ENCODE measurements at regions not wholly inside any gene's neighbourhood (a gene's known extent, or its start where the extent isn't known, plus 50 kb on each side); places are given as distances from the start of the nearest gene placed in this dataset.

DNA sequence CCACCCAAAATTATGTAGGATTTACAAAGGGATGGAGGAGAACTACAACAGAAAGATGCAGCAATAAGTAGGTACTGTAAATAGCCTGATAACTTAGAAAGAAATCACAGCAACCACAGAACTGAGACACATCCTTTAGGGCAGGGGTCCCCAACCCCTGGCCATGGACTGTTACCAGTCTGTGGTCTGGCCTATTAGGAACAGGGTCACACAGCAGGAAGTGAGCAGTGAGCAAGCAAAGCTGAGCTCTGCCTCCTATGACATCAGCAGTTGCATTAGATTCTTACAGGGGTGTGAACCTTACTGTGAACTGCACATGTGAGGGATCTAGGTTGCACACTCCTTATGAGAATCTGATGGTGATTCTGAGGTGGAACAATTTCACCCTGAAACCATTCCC lies 997.6 kb downstream of the DIAPH3 start:
- Histone ChIP-seq H3K36me3 (ENCODE audit: control insufficient read depth in 4 of 4, insufficient read depth in 3 of 4, low read depth in 1 of 4, low read length in 3 of 4) (no peaks in the 10 kb centered on the region), H3K9me3 (ENCODE audit: control insufficient read depth in 4 of 4, low read length in 3 of 4) (no peaks in the 10 kb centered on the region), H3K4me3 (ENCODE audit: low read depth in 1 of 3, low read length in 3 of 3) (no peak overlapping the region), H3K27me3 (ENCODE audit: control insufficient read depth in 4 of 4, insufficient read depth in 4 of 4, low read length in 3 of 4) (peaks cover 0 to 2% (median 0%) of the 10 kb centered on the region in 4 donors), H3K4me1 (ENCODE audit: control insufficient read depth in 4 of 4, insufficient read depth in 4 of 4, low read length in 3 of 4) (no peaks in the 10 kb centered on the region), H3K9ac (ENCODE audit: low read depth in 1 of 2, low read length in 2 of 2) (no peak overlapping the region), H3K27ac (ENCODE audit: low read depth in 1 of 2, low read length in 2 of 2) (no peak overlapping the region)
- TF ChIP-seq TAF1 (conservative IDR thresholded peaks at IDR 0.05) (no peak), RAD21 (IDR thresholded peaks at IDR 0.05) (no peak), FOXA1 (IDR thresholded peaks at IDR 0.05) (no peak), SP1 (IDR thresholded peaks at IDR 0.05) (no peak), RXRA (IDR thresholded peaks at IDR 0.05) (no peak), JUND (IDR thresholded peaks at IDR 0.05) (no peak), EGR1 (IDR thresholded peaks at IDR 0.05; ENCODE audit: low read depth in 2 of 2) (no peak), YY1 (IDR thresholded peaks at IDR 0.05) (no peak), HNF4G (IDR thresholded peaks at IDR 0.05) (no peak), FOXA2 (IDR thresholded peaks at IDR 0.05) (no peak)
- TF ChIP-seq, protein P1, sequence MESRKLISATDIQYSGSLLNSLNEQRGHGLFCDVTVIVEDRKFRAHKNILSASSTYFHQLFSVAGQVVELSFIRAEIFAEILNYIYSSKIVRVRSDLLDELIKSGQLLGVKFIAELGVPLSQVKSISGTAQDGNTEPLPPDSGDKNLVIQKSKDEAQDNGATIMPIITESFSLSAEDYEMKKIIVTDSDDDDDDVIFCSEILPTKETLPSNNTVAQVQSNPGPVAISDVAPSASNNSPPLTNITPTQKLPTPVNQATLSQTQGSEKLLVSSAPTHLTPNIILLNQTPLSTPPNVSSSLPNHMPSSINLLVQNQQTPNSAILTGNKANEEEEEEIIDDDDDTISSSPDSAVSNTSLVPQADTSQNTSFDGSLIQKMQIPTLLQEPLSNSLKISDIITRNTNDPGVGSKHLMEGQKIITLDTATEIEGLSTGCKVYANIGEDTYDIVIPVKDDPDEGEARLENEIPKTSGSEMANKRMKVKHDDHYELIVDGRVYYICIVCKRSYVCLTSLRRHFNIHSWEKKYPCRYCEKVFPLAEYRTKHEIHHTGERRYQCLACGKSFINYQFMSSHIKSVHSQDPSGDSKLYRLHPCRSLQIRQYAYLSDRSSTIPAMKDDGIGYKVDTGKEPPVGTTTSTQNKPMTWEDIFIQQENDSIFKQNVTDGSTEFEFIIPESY (IDR thresholded peaks at IDR 0.05), result no peak
- TF ChIP-seq, protein P2, sequence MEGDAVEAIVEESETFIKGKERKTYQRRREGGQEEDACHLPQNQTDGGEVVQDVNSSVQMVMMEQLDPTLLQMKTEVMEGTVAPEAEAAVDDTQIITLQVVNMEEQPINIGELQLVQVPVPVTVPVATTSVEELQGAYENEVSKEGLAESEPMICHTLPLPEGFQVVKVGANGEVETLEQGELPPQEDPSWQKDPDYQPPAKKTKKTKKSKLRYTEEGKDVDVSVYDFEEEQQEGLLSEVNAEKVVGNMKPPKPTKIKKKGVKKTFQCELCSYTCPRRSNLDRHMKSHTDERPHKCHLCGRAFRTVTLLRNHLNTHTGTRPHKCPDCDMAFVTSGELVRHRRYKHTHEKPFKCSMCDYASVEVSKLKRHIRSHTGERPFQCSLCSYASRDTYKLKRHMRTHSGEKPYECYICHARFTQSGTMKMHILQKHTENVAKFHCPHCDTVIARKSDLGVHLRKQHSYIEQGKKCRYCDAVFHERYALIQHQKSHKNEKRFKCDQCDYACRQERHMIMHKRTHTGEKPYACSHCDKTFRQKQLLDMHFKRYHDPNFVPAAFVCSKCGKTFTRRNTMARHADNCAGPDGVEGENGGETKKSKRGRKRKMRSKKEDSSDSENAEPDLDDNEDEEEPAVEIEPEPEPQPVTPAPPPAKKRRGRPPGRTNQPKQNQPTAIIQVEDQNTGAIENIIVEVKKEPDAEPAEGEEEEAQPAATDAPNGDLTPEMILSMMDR (IDR thresholded peaks at IDR 0.05; ENCODE audit: low read depth, low read length, missing input control), result no peak
- TF ChIP-seq, protein P3, sequence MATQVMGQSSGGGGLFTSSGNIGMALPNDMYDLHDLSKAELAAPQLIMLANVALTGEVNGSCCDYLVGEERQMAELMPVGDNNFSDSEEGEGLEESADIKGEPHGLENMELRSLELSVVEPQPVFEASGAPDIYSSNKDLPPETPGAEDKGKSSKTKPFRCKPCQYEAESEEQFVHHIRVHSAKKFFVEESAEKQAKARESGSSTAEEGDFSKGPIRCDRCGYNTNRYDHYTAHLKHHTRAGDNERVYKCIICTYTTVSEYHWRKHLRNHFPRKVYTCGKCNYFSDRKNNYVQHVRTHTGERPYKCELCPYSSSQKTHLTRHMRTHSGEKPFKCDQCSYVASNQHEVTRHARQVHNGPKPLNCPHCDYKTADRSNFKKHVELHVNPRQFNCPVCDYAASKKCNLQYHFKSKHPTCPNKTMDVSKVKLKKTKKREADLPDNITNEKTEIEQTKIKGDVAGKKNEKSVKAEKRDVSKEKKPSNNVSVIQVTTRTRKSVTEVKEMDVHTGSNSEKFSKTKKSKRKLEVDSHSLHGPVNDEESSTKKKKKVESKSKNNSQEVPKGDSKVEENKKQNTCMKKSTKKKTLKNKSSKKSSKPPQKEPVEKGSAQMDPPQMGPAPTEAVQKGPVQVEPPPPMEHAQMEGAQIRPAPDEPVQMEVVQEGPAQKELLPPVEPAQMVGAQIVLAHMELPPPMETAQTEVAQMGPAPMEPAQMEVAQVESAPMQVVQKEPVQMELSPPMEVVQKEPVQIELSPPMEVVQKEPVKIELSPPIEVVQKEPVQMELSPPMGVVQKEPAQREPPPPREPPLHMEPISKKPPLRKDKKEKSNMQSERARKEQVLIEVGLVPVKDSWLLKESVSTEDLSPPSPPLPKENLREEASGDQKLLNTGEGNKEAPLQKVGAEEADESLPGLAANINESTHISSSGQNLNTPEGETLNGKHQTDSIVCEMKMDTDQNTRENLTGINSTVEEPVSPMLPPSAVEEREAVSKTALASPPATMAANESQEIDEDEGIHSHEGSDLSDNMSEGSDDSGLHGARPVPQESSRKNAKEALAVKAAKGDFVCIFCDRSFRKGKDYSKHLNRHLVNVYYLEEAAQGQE (IDR thresholded peaks at IDR 0.05), result no peak
- TF ChIP-seq, protein P4, sequence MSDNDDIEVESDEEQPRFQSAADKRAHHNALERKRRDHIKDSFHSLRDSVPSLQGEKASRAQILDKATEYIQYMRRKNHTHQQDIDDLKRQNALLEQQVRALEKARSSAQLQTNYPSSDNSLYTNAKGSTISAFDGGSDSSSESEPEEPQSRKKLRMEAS (IDR thresholded peaks at IDR 0.05), result no peak
- TF ChIP-seq, protein P5, sequence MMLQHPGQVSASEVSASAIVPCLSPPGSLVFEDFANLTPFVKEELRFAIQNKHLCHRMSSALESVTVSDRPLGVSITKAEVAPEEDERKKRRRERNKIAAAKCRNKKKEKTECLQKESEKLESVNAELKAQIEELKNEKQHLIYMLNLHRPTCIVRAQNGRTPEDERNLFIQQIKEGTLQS (IDR thresholded peaks at IDR 0.05), result no peak
- no peak for DNase-seq (ENCODE audit: low spot score)

DNA sequence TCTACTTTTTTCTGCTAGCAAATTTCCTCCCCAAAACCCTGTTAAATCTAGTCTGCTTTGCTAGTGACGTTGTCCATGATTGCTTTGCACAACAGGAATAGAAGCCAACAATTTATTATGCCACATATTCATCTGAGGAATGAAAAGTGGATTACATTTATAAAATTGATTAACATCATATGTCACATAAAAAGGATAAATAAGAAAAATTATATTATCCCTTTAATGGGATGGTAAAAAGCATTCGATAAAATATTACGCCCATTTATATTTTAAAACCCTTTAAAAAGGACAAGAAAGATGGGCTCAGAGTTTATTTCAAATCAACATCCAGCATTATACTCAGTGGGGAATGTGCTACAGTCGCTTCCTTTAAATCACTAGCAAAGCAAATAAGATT lies 991.7 kb downstream of the DIAPH3 start:
- no peak overlapping the region for H3K9ac ChIP-seq (ENCODE audit: low read depth in 1 of 2, low read length in 2 of 2)
- 59% methylated on average over 4 of the region's 4 CpGs for WGBS
- no peak overlapping the region for H3K4me3 ChIP-seq (ENCODE audit: low read depth in 1 of 3, low read length in 3 of 3)
- no peak for DNase-seq (ENCODE audit: low spot score)
- no peaks in the 10 kb centered on the region for H3K36me3 ChIP-seq (ENCODE audit: control insufficient read depth in 4 of 4, insufficient read depth in 3 of 4, low read depth in 1 of 4, low read length in 3 of 4)
- H3K27me3 ChIP-seq (ENCODE audit: control insufficient read depth in 4 of 4, insufficient read depth in 4 of 4, low read length in 3 of 4), result no peaks in the 10 kb centered on the region
- H3K4me1 ChIP-seq (ENCODE audit: control insufficient read depth in 4 of 4, insufficient read depth in 4 of 4, low read length in 3 of 4), result no peaks in the 10 kb centered on the region
- H3K27ac ChIP-seq (ENCODE audit: low read depth in 1 of 2, low read length in 2 of 2), result no peak overlapping the region
- no peaks in the 10 kb centered on the region for H3K9me3 ChIP-seq (ENCODE audit: control insufficient read depth in 4 of 4, low read length in 3 of 4)
- no peak for TF ChIP-seq RAD21 (IDR thresholded peaks at IDR 0.05)
- TF ChIP-seq, protein P1 (IDR thresholded peaks at IDR 0.05), result no peak
- TF ChIP-seq NR2F2 (IDR thresholded peaks at IDR 0.05), result no peak
- no peak for TF ChIP-seq HNF4G (IDR thresholded peaks at IDR 0.05)
- TF ChIP-seq RXRA (IDR thresholded peaks at IDR 0.05), result no peak
- no peak for TF ChIP-seq GABPA (IDR thresholded peaks at IDR 0.05 in 1 of 2, conservative IDR thresholded peaks at IDR 0.05 in 1 of 2)
- TF ChIP-seq, protein P2 (IDR thresholded peaks at IDR 0.05; ENCODE audit: low read depth, low read length, missing input control), result no peak
